ENCODE measurements at regions not wholly inside any gene's neighbourhood (a gene's known extent, or its start where the extent isn't known, plus 50 kb on each side); places are given as distances from the start of the nearest gene placed in this dataset.

DNA sequence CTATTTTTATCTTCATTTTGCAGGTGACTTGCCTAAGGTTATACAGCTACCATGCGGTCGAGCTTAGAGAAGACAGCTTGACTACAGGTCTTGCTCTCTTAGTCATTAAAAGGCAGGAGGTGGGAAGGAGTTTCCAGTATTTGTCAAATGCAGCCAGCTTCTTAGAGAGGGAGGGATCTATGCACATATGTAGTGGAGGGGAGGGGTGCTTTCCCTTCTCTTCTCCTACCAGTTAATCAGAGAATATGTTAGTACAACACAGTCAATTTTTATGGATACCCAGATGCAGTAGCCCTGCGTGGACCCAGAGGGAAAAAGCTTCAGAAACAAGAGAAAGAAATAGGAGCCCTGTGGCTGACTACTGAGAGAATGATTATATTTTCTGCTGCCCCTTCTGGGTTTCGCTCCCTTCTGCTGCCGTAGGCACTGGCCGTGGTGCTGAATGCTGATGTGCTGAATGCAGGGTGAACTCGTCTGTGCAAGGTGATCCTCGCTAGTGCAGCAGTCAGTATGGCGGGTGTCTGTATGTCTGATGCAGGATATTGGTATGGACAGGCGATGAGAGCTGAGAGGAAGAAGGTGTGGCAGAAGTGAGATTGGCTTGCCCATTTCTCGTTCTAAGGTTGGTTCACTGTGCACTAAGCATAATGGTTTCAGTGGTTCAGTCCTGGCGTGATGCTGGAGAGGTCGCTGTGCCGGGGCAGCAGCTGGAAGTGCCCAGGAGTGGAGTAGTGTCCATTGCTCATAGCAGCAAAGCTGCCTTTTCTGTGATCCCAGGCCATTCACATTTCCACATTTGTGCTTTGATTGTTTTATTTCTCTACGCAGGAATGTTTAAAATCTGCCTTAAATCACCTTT is 189.2 kb upstream of the PODXL start:
- TF ChIP-seq, protein P1, sequence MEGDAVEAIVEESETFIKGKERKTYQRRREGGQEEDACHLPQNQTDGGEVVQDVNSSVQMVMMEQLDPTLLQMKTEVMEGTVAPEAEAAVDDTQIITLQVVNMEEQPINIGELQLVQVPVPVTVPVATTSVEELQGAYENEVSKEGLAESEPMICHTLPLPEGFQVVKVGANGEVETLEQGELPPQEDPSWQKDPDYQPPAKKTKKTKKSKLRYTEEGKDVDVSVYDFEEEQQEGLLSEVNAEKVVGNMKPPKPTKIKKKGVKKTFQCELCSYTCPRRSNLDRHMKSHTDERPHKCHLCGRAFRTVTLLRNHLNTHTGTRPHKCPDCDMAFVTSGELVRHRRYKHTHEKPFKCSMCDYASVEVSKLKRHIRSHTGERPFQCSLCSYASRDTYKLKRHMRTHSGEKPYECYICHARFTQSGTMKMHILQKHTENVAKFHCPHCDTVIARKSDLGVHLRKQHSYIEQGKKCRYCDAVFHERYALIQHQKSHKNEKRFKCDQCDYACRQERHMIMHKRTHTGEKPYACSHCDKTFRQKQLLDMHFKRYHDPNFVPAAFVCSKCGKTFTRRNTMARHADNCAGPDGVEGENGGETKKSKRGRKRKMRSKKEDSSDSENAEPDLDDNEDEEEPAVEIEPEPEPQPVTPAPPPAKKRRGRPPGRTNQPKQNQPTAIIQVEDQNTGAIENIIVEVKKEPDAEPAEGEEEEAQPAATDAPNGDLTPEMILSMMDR (conservative IDR thresholded peaks at IDR 0.05; ENCODE audit: low read depth, low read length), result no peak
- TF ChIP-seq EZH2 (IDR thresholded peaks at IDR 0.05; ENCODE audit: low read length, unreplicated experiment), result no peak
